ENCODE measurements at regions not wholly inside any gene's neighbourhood (a gene's known extent, or its start where the extent isn't known, plus 50 kb on each side); places are given as distances from the start of the nearest gene placed in this dataset.

GRCh38 chr1:60134716-60135115 lies 61.1 kb upstream of the C1orf87 start:
- no peaks in the 10 kb centered on the region for H3K36me3 Mint-ChIP-seq (ENCODE audit: low read depth)

GRCh38 chr1:60133848-60134247 lies 60.3 kb upstream of the C1orf87 start:
- intact Hi-C loops (cut with micrococcal nuclease) = no loop called here
- TF ChIP-seq CTCF (IDR thresholded peaks at IDR 0.05) = no peak
- no peaks in the 10 kb centered on the region for H3K36me3 Mint-ChIP-seq (ENCODE audit: low read depth)
- no peak overlapping the region for H3K27ac Mint-ChIP-seq
- ATAC-seq (ENCODE audit: low read depth) (no peak), DNase-seq (no peak)
- CTCF ChIA-PET = no interaction called here
- POLR2A ChIA-PET = no interaction called here
- H3K4me3 Mint-ChIP-seq = no peak overlapping the region
- no peaks in the 10 kb centered on the region for H3K27me3 Mint-ChIP-seq
- H3K9me3 Mint-ChIP-seq = no peaks in the 10 kb centered on the region
- no peaks in the 10 kb centered on the region for H3K4me1 Mint-ChIP-seq

More at GRCh38 chr1:60134716-60135115, 61.1 kb upstream of the C1orf87 start:
- intact Hi-C loops (cut with micrococcal nuclease) = no loop called here
- H3K4me3 Mint-ChIP-seq = no peak overlapping the region
- no peak for TF ChIP-seq CTCF (IDR thresholded peaks at IDR 0.05)
- H3K4me1 Mint-ChIP-seq = no peaks in the 10 kb centered on the region
- DNase-seq (no peak), ATAC-seq (ENCODE audit: low read depth) (no peak)
- no peaks in the 10 kb centered on the region for H3K27me3 Mint-ChIP-seq
- H3K27ac Mint-ChIP-seq = no peak overlapping the region
- no peaks in the 10 kb centered on the region for H3K9me3 Mint-ChIP-seq
- POLR2A ChIA-PET = no interaction called here
- CTCF ChIA-PET = no interaction called here

GRCh38 chr1:60133000-60133673 lies 59.6 kb upstream of the C1orf87 start:
- Mint-ChIP-seq H3K27ac (no peak overlapping the region), H3K9me3 (no peaks in the 10 kb centered on the region), H3K27me3 (no peaks in the 10 kb centered on the region), H3K4me1 (no peaks in the 10 kb centered on the region), H3K36me3 (ENCODE audit: low read depth) (no peaks in the 10 kb centered on the region), H3K4me3 (no peak overlapping the region)
- no peak for TF ChIP-seq CTCF (IDR thresholded peaks at IDR 0.05)
- no peak for ATAC-seq (ENCODE audit: low read depth)
- ChIA-PET CTCF (no interaction called here), POLR2A (no interaction called here)
- DNase-seq = no peak
- intact Hi-C loops (cut with micrococcal nuclease) = no loop called here

GRCh38 chr1:60132108-60132507 lies 58.5 kb upstream of the C1orf87 start:
- ATAC-seq (ENCODE audit: low read depth) (no peak), DNase-seq (no peak)
- CTCF ChIA-PET = no interaction called here
- Mint-ChIP-seq H3K36me3 (ENCODE audit: low read depth) (no peaks in the 10 kb centered on the region), H3K4me3 (no peak overlapping the region), H3K27me3 (no peaks in the 10 kb centered on the region), H3K27ac (no peak overlapping the region), H3K9me3 (no peaks in the 10 kb centered on the region), H3K4me1 (no peaks in the 10 kb centered on the region)
- intact Hi-C loops (cut with micrococcal nuclease) = no loop called here
- POLR2A ChIA-PET = no interaction called here
- no peak for TF ChIP-seq CTCF (IDR thresholded peaks at IDR 0.05)

GRCh38 chr1:60130703-60131102 lies 57.1 kb upstream of the C1orf87 start:
- no peak for TF ChIP-seq CTCF (IDR thresholded peaks at IDR 0.05)
- Mint-ChIP-seq H3K4me3 (no peak overlapping the region), H3K4me1 (no peaks in the 10 kb centered on the region)

More at GRCh38 chr1:60130703-60131102, 57.1 kb upstream of the C1orf87 start:
- DNase-seq = no peak
- CTCF ChIA-PET = no interaction called here
- intact Hi-C loops (cut with micrococcal nuclease) = no loop called here
- H3K9me3 Mint-ChIP-seq = no peaks in the 10 kb centered on the region
- no peak for ATAC-seq (ENCODE audit: low read depth)
- H3K36me3 Mint-ChIP-seq (ENCODE audit: low read depth) = no peaks in the 10 kb centered on the region
- H3K27me3 Mint-ChIP-seq = no peaks in the 10 kb centered on the region
- POLR2A ChIA-PET = no interaction called here
- no peak overlapping the region for H3K27ac Mint-ChIP-seq
